ENCODE measurements at regions not wholly inside any gene's neighbourhood (a gene's known extent, or its start where the extent isn't known, plus 50 kb on each side); places are given as distances from the start of the nearest gene placed in this dataset.

GRCh38 chr20:60270341-60270740, 312.1 kb downstream of the CDH26 start:
- no peaks in the 10 kb centered on the region for H3K36me3 ChIP-seq (ENCODE audit: insufficient read depth, low read length)
- peaks cover 15% of the 10 kb centered on the region for H3K4me1 ChIP-seq (ENCODE audit: insufficient read depth, low read length)
- no peaks in the 10 kb centered on the region for H3K9me3 ChIP-seq (ENCODE audit: control insufficient read depth in 1 of 2, insufficient read depth in 1 of 2, low read length in 2 of 2)
- POLR2A ChIA-PET, result no interaction called here
- H3K27me3 ChIP-seq (ENCODE audit: control insufficient read depth in 1 of 2, insufficient read depth in 2 of 2, low read length in 2 of 2), result no peaks in the 10 kb centered on the region
- no peak for TF ChIP-seq CTCF (IDR thresholded peaks at IDR 0.05)
- ATAC-seq (ENCODE audit: poor library complexity) (no peak), DNase-seq (no peak)
- no peak overlapping the region for H3K4me3 Mint-ChIP-seq
- H3K27ac Mint-ChIP-seq, result no peak overlapping the region
- H3K27ac ChIP-seq (ENCODE audit: low read depth in 1 of 2, low read length in 2 of 2), result no peak overlapping the region
- CTCF ChIA-PET, result no interaction called here
- H3K4me3 ChIP-seq (ENCODE audit: low read length), result no peak overlapping the region
- peaks cover 36% of the 10 kb centered on the region for H3K4me1 Mint-ChIP-seq (ENCODE audit: low read depth)
- no peaks in the 10 kb centered on the region for H3K36me3 Mint-ChIP-seq (ENCODE audit: low read depth)
- intact Hi-C loops (cut with DNase I, micrococcal nuclease), result no loop called here
- H3K27me3 Mint-ChIP-seq, result no peaks in the 10 kb centered on the region
- H3K9me3 Mint-ChIP-seq, result no peaks in the 10 kb centered on the region

- no peak overlapping the region for H3K4me3 ChIP-seq (ENCODE audit: low read length)
- no peaks in the 10 kb centered on the region for H3K27me3 ChIP-seq (ENCODE audit: control insufficient read depth in 1 of 2, insufficient read depth in 2 of 2, low read length in 2 of 2)
- H3K4me1 ChIP-seq (ENCODE audit: insufficient read depth, low read length), result peaks cover 7% of the 10 kb centered on the region
- no peaks in the 10 kb centered on the region for H3K36me3 ChIP-seq (ENCODE audit: insufficient read depth, low read length)
- no peak for TF ChIP-seq CTCF (IDR thresholded peaks at IDR 0.05)
- Mint-ChIP-seq H3K9me3 (no peaks in the 10 kb centered on the region), H3K27ac (no peak overlapping the region), H3K36me3 (ENCODE audit: low read depth) (no peaks in the 10 kb centered on the region), H3K4me1 (ENCODE audit: low read depth) (peaks cover 24% of the 10 kb centered on the region), H3K27me3 (no peaks in the 10 kb centered on the region), H3K4me3 (no peak overlapping the region)
- intact Hi-C loops (cut with DNase I, micrococcal nuclease), result no loop called here
- H3K9me3 ChIP-seq (ENCODE audit: control insufficient read depth in 1 of 2, insufficient read depth in 1 of 2, low read length in 2 of 2), result no peaks in the 10 kb centered on the region
- peak; percentile 32 for ATAC-seq (ENCODE audit: poor library complexity)
- ChIA-PET CTCF (no interaction called here), POLR2A (no interaction called here)
- no peak overlapping the region for H3K27ac ChIP-seq (ENCODE audit: low read depth in 1 of 2, low read length in 2 of 2)
- DNase-seq, result no peak
These were observed 313.4 kb downstream of the CDH26 start for GRCh38 chr20:60271597-60271996.

GRCh38 chr20:60272790-60273189, 314.6 kb downstream of the CDH26 start:
- peaks cover 15% of the 10 kb centered on the region for H3K4me1 Mint-ChIP-seq (ENCODE audit: low read depth)
- no peak for TF ChIP-seq CTCF (IDR thresholded peaks at IDR 0.05)
- DNase-seq, result peak in 1 of 14 experiments; percentile 9
- Histone ChIP-seq H3K9me3 (ENCODE audit: control insufficient read depth in 1 of 2, insufficient read depth in 1 of 2, low read length in 2 of 2) (no peaks in the 10 kb centered on the region), H3K4me3 (ENCODE audit: low read length) (no peak overlapping the region), H3K4me1 (ENCODE audit: insufficient read depth, low read length) (peaks cover 7% of the 10 kb centered on the region), H3K27ac (ENCODE audit: low read depth in 1 of 2, low read length in 2 of 2) (no peak overlapping the region), H3K27me3 (ENCODE audit: control insufficient read depth in 1 of 2, insufficient read depth in 2 of 2, low read length in 2 of 2) (no peaks in the 10 kb centered on the region), H3K36me3 (ENCODE audit: insufficient read depth, low read length) (no peaks in the 10 kb centered on the region)
- peak; percentile 37 for ATAC-seq (ENCODE audit: poor library complexity)
- H3K27ac Mint-ChIP-seq, result no peak overlapping the region
- no peaks in the 10 kb centered on the region for H3K9me3 Mint-ChIP-seq
- no peaks in the 10 kb centered on the region for H3K27me3 Mint-ChIP-seq
- no peaks in the 10 kb centered on the region for H3K36me3 Mint-ChIP-seq (ENCODE audit: low read depth)
- ChIA-PET CTCF (interaction anchor here (1.4 kb wide), 1 partner anchor 8 kb away, joined by 3 read pairs; no protein-coding TSS in a partner anchor), POLR2A (interaction anchor here (0.7 kb wide), 1 partner anchor 22 kb away, joined by 3 read pairs; no protein-coding TSS in a partner anchor)
- H3K4me3 Mint-ChIP-seq, result no peak overlapping the region
- intact Hi-C loops (cut with DNase I, micrococcal nuclease), result no loop called here

All from CD4-positive, alpha-beta T cell (primary cell).